Embryonic facial prominence (tissue), 1 donor: ENCODE measurements at regions not wholly inside any gene's neighbourhood (a gene's known extent, or its start where the extent isn't known, plus 50 kb on each side); places are given as distances from the start of the nearest gene placed in this dataset.

Source experiments
- DNase-seq: peaks from one replicate; pipeline ENCODE4 v3.0.0-alpha.2; 2016; ENCODE audit errors: extremely low spot score

DNA sequence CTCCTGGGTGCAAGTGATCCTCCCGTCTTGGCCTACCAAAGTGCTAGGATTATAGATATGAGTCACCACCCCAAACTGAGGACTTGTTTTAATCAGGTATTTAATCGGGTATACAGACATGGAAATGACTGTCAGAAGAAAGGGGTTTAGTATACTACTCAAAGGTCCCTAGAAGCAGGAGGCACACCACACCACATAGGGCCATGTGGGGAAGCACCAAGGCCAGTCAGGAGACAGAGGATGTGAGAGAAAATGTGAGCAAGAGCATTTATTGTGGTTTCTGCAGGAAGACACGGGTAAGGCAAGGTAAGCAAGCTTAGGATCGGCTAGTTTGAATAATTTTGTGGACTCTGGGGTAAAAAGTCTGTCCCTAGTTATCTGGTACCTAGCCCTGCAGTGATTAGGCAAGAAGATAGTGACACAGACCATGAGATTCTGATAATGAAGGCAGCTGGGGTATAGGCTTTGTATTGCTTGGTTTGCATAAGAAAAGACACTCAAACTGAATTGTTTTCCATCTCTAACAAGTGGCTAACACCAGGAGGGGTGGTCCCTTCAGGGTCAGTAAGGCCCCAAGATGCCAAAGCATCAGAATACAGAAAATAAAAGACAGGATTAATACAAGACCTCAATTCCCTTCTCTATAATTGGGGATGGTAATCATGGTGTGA is 408.8 kb upstream of the F9 start:
- no peak for DNase-seq

DNA sequence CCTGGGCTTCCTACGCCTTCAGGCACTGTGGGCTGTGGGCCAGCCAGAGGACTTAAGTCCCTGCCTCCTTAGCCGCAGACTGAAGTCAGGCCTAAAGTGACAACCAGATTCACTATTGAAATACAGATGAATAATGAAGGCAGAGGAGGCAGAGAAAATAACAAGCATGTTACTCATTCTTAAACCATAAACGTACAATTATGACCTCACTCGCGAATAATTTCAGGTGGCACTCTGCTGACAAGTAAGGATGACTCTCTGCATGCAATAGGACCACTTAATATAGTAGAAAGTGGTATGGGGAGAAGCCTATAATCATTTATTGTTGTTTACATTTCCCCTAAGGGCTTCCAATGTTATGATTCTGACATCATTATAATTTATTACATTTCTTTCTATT is 409.2 kb upstream of the FGF13 start:
- DNase-seq, result no peak

DNA sequence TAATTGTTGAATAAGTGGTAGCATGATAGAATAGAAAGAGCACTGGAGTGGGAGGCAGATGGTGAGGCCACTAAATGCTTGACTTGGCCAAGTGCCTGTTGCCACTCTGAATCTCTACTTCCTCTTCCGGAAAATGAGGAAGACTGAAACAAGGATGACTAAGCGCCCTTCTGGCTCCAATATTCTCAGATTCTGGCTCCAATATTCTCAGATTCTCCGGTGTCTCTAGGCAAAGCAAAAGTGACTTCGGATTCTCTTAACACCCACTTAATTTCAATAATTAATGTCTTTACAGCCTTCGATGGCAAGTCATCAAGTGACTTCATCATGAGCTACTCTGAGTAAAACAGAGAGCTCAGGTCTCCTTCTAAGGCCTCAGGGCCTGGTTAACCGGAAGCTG is 402.2 kb upstream of the FGF13 start:
- no peak for DNase-seq

DNA sequence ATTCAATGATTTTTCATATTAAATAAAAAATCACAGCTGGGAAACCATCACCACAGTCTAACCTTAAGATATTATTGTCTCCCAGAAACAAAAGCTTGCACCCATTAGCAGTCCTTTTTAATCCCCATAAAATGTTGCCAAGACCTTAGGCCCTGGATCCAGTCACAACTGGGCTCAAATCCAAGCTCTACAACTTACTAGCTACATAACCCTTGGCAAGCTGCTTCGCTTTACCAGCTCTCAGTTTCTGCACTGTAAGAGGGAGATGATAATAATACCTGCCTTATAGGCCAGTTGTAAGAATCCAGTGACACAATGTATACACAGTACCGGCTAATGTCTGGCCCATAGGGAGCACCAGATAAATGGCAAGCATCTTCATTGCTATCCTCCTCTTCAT is 400.9 kb upstream of the FGF13 start:
- no peak for DNase-seq

DNA sequence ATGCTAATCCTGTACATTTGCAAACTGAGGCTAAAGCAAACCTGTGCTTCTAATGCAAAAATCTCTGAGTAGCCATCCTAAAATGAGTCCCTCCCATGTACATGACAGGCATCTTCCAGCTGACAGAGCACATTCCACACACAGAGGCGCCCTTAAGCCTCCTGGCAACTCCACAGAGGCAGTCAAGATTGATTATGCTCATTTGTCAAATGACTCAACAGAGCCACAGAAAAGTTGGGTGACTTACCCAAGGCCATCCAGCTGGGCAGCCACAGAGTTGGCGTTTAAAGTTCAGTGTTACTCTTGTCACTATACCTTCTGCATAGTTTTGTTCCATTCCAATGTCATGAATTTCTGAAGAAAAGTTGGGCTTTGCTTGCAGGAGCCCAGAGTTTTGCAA is 394.6 kb upstream of the FGF13 start:
- no peak for DNase-seq

DNA sequence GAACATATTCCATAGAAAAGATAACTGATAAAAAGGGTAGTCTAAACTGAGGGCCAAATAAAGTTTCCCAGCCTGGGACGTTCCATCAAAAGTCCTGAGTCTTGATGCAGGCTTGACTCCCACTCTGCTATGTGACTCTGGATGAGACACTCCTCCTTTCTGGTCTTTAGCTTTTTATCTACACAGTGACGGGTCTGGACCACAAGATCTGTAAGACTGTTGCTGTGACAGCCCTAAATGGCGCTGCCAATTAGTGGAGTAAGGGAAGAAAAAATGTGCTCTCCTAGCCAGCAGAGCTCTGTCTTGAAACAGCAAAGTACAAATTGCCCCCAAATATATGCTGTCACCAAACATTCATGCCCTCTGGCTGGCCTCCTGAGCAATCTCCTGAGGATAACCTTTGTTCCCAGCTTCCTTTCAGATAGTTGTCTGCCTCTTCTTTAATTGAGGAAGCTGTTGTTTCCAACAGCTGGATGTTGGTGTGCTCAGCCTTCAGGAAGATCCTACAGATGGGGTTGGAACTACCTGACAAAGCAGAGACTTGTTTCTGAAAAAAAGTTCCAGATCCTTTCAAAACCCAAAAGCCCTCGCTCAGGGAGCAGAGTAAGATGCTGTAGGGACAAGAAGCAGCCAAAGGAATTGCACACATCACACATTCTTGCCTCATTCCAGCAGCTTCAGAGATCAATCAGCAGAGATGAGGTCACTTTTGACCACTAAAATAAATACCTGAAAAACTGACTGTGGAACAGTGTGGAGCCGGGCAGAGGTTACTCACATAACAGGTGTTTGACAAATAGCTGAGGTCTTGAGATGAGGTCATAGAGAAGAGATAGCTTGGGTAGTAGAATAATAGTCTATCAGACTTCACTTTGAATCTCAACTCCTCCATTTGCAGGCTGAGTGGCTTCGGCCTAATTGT is 383.4 kb upstream of the FGF13 start:
- no peak for DNase-seq

DNA sequence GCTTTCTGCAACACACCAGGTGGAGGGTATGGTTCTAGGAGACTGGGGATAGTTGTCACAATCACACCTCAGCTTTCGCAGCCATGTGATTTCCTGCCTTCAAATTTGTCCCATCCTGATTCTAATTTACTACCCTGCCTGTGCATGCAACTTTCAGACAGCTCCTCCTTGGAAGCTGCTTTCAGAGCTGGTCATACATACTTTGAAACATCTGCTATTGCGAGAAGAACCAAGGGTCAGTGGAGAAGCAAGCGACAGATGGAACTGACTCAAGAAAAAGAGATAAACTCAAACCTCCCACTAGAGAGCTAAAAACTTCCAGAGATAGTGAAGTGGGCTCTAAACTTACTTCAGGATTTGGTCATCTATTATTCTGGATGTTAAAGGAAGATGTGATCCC is 381.7 kb upstream of the FGF13 start:
- DNase-seq, result no peak

DNA sequence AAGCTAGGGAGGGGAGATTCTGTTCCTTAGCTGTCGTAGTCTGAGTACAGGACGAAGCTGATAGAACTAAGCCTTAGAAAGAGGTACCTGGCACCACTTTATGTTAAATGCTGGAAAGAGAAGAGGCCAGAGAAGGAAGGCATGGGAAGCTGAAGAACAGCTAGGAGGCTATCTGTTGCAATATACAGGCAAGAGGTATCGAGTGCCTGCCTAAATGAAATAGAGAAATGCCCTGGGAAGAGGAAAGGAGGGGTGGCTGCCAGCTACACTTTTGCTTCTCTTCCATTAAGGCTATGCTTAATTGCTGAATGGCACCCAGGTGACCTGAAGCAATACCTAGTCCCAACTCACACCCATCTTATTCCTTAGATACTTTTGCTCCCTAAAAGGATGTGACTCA is 380.4 kb upstream of the FGF13 start:
- DNase-seq, result no peak

DNA sequence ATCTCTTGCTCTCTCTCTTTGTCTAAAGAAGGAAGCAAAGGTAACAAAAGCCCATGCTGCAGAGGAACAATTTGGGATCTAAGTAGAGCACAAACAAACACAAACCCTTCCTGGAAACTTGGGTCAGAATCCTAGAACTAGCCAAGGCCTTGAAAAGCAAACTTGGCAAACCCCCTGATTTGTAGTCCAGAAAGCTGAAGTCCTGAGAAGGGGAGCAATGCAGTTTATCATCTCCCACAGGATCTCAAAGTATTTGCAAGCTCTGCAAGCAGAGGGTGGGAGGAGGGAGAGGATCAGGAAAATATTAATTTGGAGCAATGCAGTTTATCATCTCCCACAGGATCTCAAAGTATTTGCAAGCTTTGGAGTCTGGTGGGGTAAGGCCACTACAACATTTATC is 379.5 kb upstream of the FGF13 start:
- no peak for DNase-seq

DNA sequence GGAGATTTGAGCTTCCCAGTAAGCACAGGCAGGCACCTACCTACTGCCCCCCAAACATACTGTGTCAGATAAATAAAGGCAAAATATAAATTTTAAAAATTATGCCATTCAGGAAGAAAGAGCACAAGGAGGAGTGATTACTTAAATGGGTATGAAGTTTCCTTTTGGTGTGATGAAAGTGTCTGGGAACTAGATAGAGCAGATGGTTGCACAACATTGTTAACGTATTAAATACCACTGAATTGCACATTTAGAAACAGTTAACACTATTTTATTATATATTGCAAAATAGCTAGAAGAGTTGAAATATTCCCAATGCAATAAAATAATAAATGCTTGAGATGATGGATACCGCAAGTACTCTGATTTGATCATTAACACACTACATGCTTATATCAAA is 374.7 kb upstream of the FGF13 start:
- no peak for DNase-seq

DNA sequence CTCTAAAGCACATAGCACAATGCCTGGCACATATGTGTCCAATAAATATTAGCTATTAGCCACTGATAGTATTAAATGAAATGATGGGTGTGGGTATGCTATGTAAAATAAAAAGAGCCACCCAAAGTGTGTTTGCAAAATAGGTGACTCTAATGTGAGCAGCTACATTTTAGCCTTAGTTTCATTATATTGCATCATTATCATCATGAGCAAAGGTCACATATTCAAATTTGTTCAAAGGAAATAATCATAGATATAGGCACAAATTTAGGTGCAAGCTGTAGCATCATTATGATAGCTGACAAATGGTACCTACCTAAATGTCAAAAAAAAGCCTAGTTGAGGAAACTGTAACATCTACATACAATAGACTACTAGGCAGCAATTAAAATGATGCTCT is 373.9 kb upstream of the FGF13 start:
- no peak for DNase-seq

DNA sequence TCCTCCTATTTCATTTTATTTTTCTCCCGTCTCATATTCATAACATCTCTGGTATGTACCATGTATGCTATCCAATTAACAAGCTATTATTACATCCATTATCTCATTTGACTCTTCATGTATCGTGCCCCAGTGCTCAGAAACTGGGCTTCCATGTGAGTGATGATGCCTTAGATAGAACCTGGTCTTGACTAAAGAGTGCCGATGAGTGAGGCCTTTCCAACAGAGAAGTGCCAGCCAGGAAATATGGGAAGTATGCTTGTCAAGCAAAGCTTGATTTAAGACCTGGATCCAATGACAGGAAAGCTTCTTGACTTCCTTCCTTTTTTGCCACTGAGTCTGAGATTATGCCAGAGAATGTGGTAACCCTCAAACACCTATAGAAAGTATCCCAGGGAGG is 371.7 kb upstream of the FGF13 start:
- no peak for DNase-seq

DNA sequence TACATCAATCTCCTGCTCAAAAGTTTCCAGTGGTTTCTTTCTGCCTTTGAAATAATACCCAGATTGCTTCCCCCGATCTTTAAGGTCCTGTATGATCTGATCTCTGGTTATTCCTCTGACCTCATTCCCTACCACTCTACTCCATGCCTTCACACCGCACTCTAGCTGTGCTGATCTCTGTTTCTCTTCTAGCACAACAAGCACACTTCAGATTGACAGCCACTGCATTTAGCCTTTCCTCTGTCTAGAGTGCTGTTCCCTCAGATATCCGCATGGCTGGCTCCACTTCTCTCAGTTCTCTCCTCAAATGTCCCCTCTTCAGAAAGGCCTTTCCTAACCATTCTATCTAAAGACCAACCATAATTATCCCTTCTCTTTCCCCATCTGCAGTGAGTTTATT is 370.4 kb upstream of the FGF13 start:
- no peak for DNase-seq

DNA sequence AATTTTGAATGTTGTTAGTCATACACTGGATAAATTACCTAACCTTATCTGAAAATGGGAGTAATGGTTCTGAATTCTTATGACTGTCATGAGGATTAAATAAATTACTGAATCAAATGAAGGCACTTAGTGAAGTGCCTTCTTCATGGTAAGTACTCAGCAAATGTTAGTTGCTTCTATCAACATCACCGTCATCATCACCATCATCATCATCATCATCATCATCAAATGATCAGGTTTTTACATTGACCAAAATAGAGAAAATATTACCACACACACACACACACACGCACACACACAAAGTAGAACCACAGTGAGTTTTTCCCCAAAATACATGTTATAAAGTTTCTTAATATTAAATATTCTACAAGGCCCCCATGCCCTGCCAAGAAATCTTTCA is 368.3 kb upstream of the FGF13 start:
- DNase-seq, result no peak

DNA sequence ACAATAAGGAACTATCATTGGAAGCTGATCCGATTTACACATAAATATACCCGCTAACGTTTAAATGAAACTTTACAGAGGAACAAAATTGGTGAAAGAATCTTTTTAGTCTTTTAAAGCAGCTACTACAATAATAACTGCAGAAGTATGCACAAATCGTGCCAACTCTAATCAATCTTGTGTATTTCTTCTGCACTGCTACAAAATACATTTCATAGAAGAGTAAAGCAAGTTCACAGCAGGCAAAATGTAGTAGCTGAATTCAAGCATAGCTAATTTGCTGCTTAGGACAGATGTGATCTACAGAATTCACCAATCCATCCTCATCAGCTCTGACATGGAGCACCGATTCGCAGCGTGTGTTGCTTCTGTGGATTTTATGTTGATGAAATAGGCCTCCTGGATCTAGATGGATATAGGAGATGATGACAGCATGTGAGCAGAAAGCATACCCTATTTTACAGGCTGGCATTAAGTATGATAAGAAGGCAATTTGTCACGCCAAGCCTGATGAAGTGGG is 367.3 kb upstream of the FGF13 start:
- no peak for DNase-seq

DNA sequence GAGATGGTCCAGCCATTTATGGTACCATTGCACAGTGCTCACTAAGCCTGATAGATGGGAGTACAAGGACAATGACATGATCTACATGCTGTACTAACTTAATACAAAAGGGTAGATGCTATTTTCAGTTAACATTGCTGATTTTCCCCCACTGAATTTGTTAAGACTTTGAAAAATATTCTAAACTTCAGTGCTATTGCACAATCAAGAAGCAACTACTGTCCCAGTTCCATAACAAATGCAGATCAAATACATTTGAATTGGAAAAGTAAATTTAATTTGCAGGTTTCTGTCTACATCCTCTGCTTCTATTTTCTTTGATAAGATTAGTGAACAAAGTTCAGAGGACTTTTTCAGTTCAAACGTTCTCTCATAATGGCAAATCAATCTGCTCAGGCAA is 366.8 kb upstream of the FGF13 start:
- no peak for DNase-seq

DNA sequence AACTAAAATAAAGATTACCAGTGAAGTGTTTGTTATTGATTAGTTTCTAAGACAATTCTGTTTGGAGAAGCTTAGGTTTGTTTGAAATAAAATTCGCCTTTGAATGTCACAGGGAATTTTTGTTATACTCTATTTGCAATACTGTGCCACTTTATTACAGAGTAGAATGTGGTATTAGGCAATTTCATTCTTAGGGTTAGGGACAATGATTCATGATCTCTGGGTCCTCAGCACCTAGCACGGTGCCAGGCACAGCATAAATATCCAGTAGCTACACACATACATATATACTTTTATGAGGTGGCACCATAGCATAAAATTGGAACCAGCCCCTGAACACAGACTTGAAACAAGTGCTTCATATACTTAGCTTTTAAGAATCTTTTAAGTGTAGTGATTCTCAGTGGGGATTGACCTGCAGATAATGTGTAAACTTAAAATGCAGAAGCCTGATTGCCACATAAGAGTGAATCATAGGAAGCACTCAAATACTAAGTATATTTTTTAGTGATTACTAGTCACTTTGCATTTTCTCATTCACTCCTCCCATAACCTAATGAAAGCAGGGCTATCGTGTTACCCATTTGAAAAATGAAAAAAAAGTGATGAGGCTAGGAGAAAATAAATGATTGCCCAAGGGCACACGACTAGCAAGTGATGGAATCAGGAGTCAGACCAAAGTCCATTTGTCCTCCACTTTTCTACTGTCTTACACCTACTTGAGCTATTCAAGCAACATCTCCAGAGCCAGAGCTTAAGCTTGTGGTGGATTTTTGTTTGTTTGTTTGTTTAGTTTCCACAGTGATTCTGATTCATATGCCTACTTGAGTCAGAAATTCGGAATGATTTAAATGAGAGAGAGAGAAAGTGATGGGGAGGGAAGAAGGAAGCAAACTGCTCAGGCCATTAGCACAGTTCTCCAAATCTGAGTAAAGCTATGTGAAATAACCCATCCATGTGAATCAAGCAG is 366.0 kb upstream of the FGF13 start:
- DNase-seq, result no peak

DNA sequence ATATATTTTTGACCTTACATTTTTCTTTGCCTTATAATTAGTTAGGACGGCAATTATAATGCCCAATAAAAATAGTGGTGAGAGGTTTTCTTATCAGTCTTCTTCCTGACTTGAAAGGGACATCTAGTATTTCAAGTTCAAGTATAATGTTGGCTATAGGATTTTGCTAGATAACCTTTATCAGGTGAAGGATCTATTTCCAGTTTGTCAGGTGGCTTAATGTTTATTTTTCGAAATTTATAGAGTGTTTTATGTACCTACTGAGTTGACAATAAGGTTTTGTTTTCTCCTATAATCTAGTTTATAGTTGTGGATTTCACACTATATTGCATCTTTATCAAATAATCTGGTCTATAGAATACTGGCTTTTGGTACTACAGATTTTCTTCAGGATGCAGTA is 351.8 kb upstream of the FGF13 start:
- no peak for DNase-seq

DNA sequence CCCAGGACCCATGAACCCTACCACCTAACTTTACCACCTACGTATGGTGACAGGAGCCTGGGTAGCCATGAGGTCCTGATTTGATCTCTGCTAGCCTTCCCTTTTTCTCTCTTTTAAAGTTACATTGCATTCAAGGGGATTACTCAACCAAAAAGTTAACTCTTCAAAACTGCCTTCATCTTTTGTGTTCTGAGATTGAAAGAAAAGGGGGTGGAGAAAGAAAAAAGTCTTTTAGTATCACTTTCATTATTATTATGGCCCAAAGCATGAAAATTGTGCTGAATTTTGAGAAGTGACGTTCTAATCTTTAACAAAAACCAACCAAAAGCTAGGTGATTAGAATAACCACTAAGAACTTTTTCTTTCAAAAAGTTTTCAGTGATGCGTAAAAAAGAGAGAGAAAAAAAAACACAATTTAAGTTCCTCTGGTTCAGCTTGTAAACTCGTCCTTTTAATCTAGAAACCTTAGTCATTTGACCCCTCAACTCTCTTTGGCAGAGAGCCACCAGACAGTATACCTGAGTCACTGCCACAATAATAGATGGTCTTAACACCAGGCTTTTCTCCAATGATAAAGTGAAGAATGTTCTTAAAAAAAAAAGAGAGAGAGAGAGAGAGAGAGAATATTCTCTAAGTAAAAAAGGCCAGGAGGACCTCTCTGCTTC is 347.4 kb upstream of the FGF13 start:
- no peak for DNase-seq

DNA sequence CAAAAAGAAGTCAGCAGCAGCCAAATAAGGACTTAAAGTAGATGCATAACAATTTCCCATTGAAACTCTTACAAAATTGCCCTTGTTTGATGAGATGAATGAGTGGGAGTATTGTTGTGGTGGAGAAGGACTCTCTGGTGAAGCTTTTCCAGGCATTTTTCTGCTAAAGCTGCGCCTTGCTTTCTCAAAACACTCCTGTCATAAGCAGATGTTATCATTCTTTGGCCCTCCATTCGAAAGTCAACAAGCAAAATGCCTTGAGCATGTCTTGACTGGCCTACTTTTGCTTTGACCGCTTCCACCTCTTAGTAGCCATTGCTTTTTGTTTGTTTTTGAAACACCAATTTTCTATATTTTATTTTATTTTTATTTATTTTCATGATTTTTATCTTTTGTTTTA is 340.9 kb upstream of the FGF13 start:
- DNase-seq, result no peak

DNA sequence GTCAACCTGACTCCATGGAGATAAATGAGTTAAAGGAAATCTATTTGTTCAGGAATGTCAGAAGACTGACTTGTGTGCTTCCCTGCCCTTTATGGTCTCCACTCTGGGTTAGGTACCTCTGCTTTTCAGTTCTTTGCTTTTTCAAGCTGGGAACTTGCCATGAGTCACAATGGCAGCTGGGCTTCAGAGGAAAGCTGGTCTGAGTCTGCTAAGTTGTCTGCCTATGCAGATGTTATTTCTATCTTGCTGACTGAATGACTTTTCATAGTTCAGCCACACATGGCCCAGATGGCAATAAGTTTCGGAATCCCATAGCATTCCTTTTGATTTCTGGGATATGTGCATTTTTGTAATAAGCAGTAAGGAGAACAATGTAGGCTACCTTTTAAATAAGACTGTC is 337.9 kb upstream of the FGF13 start:
- no peak for DNase-seq

DNA sequence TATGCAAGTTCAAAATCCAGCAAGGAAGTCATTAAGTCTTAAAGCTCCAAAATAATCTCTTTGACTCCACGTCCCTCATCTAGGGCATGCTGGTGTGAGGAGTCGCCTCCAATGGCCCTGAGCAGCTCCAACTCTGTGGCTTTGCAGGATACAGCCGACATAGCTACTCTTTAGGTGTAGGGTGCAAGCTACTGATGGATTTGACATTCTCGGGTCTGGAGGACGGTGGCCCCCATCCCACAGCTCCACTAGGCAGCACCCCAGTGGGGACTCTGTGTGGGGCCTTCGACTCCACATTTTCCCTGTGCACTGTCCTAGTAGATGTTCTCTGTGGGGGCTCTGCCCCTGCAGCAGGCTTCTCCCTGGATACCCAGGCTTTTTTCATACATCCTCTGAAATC is 333.2 kb upstream of the FGF13 start:
- no peak for DNase-seq
